PFSK-1 (cell line): ENCODE measurements at regions not wholly inside any gene's neighbourhood (a gene's known extent, or its start where the extent isn't known, plus 50 kb on each side); places are given as distances from the start of the nearest gene placed in this dataset.

Source experiments
- FOXP2 ChIP-seq: optimal IDR thresholded peaks from 2 replicates; pipeline ENCODE3; 2011; ENCODE audit warnings: borderline replicate concordance, control low read depth, inconsistent platforms; ENCODE audit not compliant: insufficient read depth; ENCODE audit errors: extremely low read length, extremely low read depth
- POLR2AphosphoS5 ChIP-seq: IDR thresholded peaks from 2 replicates; pipeline ENCODE4 v1.6.1; 2012; ENCODE audit warnings: low read depth, mild to moderate bottlenecking, control low read depth, low read length, moderate library complexity
- SIN3A ChIP-seq: IDR thresholded peaks from 2 replicates; pipeline ENCODE4 v1.6.1; 2012; ENCODE audit warnings: mild to moderate bottlenecking, low read length, moderate library complexity, borderline replicate concordance; ENCODE audit not compliant: insufficient read depth
- TAF1 ChIP-seq: IDR thresholded peaks from 2 replicates; pipeline ENCODE4 v1.6.1; 2012; ENCODE audit warnings: low read length, control low read depth, borderline replicate concordance; ENCODE audit not compliant: insufficient read depth
- TF ChIP-seq, protein P1 (sequence below), 2 experiments: IDR thresholded peaks; 2 replicates each; pipeline versions ENCODE4 v1.6.1 to v1.8.0; 2011 to 2012; ENCODE audit warnings: low read depth in 2 of 2, low read length in 2 of 2, control low read depth in 1 of 2, inconsistent platforms in 1 of 2, mild to moderate bottlenecking in 1 of 2, moderate library complexity in 1 of 2; ENCODE audit not compliant: insufficient read depth in 1 of 2

GRCh38 chr5:21195145-21195544, 1207.1 kb upstream of the CDH18 start:
- no peak for TF ChIP-seq FOXP2
- TF ChIP-seq POLR2AphosphoS5: no peak
- TF ChIP-seq, protein P1, sequence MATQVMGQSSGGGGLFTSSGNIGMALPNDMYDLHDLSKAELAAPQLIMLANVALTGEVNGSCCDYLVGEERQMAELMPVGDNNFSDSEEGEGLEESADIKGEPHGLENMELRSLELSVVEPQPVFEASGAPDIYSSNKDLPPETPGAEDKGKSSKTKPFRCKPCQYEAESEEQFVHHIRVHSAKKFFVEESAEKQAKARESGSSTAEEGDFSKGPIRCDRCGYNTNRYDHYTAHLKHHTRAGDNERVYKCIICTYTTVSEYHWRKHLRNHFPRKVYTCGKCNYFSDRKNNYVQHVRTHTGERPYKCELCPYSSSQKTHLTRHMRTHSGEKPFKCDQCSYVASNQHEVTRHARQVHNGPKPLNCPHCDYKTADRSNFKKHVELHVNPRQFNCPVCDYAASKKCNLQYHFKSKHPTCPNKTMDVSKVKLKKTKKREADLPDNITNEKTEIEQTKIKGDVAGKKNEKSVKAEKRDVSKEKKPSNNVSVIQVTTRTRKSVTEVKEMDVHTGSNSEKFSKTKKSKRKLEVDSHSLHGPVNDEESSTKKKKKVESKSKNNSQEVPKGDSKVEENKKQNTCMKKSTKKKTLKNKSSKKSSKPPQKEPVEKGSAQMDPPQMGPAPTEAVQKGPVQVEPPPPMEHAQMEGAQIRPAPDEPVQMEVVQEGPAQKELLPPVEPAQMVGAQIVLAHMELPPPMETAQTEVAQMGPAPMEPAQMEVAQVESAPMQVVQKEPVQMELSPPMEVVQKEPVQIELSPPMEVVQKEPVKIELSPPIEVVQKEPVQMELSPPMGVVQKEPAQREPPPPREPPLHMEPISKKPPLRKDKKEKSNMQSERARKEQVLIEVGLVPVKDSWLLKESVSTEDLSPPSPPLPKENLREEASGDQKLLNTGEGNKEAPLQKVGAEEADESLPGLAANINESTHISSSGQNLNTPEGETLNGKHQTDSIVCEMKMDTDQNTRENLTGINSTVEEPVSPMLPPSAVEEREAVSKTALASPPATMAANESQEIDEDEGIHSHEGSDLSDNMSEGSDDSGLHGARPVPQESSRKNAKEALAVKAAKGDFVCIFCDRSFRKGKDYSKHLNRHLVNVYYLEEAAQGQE (IDR thresholded peaks at IDR 0.05; ENCODE audit: insufficient read depth in 1 of 2, low read depth in 2 of 2, low read length in 2 of 2): no peak
- no peak for TF ChIP-seq SIN3A
- TF ChIP-seq TAF1: no peak

DNA sequence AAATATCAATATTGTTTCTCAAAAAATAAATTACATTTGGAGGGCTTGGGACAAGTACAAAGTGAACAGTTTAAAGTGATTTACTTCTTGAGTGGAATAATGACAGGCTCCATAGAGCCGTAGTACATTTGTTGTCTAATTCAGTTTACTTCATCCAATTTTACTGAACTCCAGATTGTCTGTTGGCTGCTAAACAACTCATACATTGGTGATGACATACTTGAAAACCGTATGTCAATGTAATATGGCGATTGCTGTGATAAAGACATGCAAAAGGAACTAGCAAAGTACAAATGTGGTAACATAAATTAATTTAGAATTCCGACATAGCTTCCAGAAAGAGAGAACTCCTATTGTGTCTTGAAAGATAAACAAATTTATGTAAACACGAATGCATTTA, 1197.5 kb upstream of the CDH18 start:
- no peak for TF ChIP-seq FOXP2
- TF ChIP-seq POLR2AphosphoS5: no peak

DNA sequence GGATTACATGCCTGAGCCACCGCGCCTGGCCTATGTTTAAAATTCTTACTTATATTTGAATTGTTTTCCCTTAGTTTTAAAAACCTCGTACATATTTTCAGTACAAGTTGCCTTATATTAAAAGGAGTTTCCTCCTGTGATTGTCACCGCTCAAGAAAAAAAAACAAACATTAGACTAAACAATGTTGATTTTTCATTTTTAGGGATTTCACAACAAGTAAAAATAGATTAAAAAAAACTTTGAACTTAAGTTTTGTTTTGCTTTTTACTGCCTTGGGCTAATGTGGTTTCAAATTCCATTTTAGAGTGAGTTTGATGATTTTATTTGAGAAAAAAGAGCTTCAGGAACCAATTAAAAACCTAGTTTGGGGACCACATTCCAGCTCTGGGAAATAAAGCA, 1196.6 kb upstream of the CDH18 start:
- no peak for TF ChIP-seq TAF1
- TF ChIP-seq SIN3A: no peak
- TF ChIP-seq POLR2AphosphoS5: no peak
- TF ChIP-seq FOXP2: no peak
- TF ChIP-seq, protein P1 (IDR thresholded peaks at IDR 0.05; ENCODE audit: insufficient read depth in 1 of 2, low read depth in 2 of 2, low read length in 2 of 2): no peak

- TF ChIP-seq SIN3A (no peak), FOXP2 (no peak), TAF1 (no peak), POLR2AphosphoS5 (no peak)
- TF ChIP-seq, protein P1 (IDR thresholded peaks at IDR 0.05; ENCODE audit: insufficient read depth in 1 of 2, low read depth in 2 of 2, low read length in 2 of 2): no peak
These were observed 1193.7 kb upstream of the CDH18 start for GRCh38 chr5:21181609-21182125.

DNA sequence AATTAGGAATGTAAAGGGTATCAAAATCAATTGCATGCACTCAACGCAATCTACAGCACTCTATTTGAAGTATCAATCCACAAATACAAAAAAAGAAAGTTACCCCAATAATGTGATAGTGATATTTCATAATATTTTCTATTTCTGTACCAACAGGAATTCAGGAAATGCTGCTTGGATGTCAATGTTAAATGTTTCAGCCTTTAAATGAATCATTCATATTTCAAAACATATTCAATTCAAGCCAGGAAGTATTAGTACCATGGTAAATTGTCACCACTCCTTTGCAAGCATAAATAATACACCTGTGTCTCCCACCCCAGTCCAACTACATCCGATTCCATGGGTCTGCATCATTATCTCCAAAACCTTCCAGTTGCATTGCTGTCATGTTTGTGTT, 1185.5 kb upstream of the CDH18 start:
- TF ChIP-seq TAF1: no peak
- TF ChIP-seq FOXP2: no peak
- TF ChIP-seq POLR2AphosphoS5: no peak
- TF ChIP-seq, protein P1 (IDR thresholded peaks at IDR 0.05; ENCODE audit: insufficient read depth in 1 of 2, low read depth in 2 of 2, low read length in 2 of 2): no peak
- no peak for TF ChIP-seq SIN3A
